GM18858 (cell line): ENCODE measurements at regions not wholly inside any gene's neighbourhood (a gene's known extent, or its start where the extent isn't known, plus 50 kb on each side); places are given as distances from the start of the nearest gene placed in this dataset.

Experiments used
- ATAC-seq: cut with Tn5 transposase; IDR thresholded peaks from one replicate; pipeline ENCODE4 v1.9.1; 2021; ENCODE audit not compliant: unreplicated experiment

DNA sequence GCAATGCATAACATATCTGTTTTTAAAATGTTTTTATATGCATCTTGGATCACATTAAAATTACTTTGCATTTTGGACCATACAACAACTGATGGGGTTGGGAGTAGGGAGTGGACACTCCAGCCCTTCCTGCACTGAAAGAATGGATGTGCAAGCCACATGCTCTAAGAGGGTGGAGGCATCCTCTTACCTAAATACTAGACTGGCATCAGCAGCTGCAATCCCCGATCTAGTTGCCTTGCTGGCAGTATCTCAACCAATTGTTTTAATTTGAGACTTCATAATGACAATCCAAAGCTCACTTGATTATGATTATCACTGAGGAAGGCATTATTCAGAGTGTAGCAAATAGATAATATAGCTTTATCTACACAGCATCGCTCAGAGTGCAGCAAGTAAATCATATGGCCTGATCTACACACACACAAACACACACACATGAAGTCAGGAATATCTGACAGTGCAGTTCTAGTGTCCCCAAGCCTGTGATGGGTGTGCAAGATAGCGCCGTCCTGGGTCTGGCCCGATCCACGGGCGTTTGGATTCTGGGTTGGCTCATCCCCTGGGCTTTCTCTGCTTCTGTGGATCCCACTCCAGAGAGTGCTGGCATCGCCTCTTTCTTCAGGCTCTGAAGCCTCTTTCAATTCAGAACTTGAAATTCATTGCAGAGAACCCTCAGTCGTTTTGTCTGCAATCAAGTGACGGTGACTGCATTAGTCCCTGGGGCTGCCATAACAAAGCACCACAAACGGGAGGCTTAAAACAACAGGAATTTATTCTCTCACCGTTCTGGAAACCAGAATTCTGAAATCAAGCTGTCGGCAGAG, 181.3 kb downstream of the ETS2 start:
- ATAC-seq: no peak

DNA sequence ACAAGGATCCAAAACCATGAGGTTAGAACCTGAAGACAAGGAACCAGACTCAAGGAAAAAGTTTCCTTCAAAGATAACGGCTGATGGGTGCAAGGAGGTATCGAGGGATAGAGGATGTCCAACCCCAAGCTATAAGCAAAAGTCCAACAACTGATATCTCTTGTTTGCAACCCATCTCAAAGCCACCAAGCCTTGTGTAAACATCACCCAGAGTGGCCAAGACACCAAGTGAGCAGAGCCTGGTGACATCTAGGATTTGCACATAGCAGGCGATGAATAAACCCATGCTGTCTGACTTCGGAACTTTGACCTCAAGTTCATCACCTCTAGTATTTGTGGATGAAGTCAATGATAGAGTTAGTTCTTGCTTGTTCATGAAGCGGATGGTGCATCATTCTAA, 180.7 kb downstream of the ETS2 start:
- ATAC-seq: no peak

DNA sequence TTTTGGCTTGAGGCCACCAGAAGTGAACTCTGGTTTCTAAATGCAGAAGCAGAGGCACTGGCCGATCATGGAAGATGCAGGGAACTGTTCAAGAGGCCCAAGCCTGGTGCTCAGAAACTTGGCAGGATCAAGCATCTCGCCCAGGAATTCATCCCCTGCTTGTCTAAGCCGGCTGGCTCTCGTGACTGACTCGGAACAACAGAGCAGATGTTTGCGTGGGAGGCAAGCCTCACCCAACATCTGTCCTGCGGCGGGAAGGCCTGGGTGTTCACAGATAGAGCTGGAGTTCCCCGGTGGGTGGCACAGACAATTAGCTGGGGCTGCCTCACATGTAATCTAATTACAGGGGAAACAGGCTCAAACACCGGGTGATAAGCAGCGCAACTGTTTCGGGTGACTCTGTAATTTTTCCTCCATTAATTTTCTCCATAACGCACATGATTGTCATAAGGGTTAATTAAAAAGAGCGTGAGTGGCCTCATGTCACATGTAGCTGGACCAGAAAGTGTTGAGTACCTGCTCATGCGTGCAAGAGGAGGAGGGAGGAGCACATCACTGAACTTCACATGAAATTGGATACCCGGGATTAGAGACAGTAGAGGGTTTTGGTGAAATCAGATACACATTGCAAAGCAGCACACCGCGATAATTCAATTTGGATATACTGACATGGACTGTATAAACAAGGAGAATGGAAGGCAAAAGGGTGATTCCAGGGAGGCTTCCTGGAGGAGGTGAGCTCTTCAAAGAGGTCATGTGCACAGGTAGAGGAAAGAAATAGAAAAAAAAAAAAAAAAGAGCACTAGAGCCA, 180.0 kb downstream of the ETS2 start:
- no peak for ATAC-seq

DNA sequence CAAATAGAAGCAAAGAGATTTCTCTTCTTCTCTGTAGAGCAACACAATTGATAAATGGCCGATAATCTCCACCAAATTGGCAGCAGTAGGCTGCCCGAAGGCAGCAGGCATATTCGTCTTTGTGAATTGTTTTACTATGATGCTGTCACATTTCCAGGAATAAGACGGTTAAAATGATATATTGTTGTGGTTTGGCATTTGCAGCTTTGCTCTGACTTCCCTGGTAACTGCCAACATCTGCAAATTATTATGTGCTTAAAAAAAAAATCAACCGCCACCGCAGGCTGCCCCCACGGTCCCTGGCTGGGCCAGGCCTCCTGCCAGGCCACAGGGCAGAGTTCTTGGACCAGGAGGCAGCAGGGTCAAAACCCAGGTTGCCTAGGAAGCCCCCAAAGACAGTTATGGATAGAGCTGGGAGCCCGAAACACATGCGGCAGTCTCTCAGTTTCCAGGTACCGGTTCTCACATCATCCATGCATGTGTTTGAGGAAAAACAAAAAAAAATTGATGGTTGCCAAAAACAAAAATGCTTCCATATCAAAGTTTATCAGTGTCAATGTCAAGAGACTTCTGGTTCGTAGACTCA, 179.3 kb downstream of the ETS2 start:
- no peak for ATAC-seq

DNA sequence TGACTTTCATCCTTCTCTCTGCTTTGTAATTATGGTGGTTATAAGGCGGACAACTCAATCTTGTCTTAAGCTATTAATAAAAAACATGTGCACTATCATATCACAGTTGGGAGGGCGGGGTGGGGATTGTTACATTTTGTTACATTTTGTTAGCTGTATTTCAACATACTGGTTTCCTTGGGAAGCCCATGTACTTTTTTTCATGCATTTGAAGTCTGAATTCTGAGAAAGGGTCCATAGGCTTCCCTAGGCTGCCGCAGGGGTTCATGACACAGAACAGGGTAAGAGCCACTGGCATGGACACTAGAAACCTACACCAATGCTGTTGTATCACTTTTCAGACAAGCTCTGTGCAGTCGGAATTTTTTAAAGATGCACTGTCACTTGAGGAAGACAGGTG, 178.8 kb downstream of the ETS2 start:
- no peak for ATAC-seq

DNA sequence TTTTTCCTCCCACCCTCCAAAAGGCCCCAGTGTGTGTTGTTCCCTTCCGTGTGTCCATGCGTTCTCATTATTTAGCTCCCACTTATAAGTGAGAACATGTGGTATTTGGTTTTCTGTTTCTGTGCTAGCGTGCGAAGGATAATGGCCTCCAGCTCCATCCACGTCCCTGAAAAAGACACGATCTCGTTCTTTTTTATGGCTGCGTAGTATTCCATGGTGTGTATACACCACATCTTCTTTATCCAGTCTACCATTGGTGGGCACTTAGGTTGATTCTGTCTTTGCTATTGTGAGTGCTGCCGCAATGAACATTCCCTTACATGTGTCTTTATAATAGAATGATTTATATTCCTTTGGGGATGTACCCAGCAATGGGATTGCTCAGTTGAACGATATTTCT, 177.8 kb downstream of the ETS2 start:
- no peak for ATAC-seq

DNA sequence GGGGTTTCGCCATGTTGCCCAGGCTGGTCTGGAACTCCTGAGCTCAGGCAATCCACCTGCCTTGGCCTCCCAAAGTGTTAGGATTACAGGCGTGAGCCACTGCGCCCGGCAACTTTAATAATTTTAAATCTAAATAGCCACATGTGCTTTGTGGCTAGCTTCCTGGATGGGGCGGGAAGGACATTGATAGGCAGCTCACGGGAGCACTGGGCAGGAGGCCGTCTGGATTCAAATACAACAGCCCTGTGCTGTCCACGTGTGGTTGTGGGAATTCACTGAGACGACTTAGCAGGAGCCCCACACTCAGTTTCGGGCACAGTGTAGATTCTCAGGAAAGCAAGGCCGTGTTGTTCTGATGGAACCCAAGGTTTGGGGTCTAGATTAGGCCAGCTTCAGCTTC, 177.1 kb downstream of the ETS2 start:
- no peak for ATAC-seq

DNA sequence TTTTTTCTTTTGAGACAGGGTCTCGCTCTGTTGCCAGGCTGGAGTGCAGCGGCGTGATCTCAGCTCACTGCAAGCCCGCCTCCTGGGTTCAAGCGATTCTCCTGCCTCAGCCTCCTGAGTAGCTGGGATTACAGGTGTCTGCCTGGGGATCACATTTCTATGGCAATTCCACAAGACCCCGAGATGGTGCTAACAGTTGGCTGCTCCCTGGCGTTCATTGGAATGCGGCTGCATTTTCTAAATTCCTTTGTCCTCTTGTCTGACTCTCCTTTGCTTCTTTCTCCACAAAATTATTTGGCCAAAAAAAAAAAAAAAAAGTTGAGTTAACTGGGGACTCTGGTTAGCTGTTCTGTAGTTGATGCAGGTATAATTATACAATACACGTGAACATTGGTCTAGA, 176.4 kb downstream of the ETS2 start:
- ATAC-seq: no peak

DNA sequence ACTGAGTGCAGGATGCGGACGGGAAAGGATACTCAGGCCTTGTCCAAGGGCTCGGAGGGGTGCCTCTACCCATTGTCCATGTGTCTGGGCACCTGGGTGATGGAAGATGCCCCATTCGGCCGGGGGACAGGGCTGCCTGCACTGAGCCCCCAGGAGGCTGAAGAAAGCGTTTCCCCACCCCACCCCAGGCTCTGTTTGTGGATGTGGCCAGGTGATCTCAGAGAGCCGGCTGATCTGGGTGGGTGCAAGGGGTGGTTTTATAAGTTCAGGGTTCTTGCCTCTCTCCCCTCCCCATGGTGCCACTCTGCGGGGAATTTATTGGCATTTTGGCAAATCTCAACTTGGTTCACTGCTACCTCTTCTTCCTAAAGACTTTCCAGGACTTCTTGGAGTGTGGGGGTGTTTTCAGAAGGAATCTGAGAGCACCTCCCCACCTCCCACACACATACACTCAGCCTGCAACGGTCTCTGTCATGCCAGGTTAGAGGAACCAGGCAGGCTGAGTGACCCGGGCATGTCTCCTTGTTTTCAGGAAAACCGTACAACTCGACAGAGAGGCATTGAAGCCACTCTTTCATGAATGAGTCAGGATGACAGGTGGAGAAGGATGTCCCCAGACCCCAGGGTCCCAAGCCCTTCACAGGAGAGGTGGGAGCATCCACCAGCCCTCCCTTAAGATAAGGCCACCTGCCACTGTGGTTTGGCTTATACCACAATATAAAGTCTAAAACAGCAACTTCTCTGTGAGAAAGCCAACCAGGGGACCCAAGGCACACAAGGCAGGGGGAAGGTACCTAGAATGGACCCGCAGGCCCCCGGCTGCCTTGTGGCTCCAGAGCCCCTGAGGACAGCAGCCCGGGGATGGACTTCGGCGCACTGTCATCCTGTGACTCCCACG, 174.9 kb downstream of the ETS2 start:
- ATAC-seq: no peak

DNA sequence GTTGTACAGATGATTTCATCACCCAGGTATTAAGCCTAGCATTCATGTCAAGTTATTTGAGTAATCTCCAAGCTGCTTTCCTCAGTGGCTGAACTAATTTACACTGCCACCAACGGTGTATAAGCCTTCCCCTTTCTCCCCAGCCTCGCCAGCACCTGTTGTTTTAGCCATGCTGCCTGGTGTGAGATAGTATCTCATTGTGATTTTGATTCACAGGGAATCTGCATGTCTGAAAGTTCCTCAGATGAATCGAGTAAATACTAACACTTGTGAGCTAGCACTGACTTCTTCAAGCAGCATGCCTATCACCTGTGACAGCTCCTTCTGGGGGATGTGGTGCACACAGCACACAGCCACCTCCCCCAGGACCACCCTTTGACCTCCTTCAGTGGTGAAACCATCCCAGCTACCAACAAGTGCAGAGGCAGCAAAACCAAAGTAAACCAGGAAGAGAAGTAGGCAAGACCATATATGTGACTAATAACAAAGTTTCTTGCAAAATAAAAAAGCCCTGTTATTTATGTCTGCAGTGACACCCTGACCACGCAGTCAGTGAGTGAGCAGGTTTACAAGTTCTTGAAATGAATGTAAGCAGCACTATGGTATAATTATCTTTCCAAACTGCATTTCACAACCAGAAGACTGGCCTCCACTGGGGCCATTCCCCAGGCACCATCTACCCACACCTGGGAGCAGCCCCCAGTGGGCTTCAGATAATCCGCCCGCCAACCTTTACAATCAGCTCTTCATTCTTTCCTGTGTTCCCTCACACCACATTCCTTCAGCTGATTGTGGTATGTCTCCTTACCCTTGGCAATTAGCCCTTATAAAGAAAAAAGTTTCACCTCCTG, 173.8 kb downstream of the ETS2 start:
- ATAC-seq: no peak

DNA sequence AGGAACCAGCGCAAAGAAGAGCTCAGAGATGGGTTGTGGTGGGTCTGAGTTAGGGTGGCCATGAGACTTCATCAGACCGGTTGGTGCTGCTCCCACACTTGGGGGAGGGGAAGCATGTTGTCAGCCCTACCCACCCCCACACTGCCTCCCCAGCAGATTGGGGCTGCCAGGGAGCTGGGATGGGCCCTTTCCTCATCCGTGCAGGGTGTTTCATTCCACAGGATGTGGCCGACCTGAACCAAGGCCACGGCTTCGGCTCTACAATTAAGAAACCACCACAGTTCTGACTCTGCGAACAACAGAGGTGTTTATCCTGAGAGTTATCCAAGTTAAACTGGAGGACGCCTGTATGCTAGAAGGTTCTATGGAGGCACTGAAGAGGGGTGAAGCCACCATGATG, 171.2 kb downstream of the ETS2 start:
- no peak for ATAC-seq

DNA sequence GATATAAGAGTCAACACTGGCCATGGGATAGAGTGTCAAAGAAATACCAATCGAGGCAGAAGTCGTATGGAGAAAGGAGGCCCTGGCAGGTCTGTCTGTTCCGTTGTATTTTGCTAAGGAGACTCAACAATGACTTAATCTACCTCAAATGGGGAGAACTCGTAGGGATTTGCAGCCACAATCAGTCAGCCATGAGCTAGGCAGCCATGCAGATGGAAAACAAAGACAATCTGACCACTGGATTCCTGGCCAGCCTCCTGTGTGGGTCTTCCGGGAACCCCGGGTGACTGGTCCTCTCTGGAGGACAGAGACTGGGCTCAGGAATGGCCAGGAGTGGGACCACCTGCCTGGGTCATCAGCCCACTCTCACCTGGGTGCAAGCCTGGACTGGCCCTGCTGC, 167.8 kb downstream of the ETS2 start:
- no peak for ATAC-seq

DNA sequence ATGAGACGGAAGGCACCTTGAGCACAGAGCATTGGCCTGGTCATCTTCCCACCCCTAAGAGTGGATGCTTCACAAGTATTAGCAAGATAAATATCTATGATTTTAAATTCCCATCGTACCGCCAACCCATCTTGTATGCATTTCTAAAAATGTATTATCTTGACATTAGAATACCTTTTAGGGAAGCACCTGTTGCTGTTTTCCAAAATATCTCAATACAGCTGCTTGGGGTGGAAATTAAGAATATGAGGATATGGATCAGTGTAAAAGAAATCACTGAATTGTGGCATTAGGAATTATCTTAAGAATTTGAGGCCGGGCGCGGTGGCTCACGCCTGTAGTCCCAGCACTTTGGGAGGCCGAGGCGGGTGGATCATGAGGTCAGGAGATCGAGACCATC, 166.3 kb downstream of the ETS2 start:
- ATAC-seq: no peak

DNA sequence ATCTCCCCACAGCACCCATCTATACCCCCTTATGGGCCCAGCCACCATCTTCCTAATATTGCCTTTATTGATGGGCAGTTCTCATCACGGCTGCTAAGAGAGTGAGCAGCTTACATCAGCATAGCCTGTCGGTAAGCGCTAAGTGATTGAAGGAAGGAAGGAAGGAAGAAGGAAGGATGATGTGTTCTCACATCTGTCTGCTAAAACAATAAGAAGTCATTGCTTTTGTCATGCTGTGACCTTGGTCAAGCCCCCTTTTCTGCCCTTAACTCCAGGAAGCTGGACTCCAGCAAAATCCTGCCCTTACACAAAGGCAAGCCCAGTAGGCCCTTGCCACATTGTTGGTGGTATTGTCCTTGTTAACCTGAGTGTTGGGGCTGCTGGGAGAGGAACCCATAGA, 165.0 kb downstream of the ETS2 start:
- ATAC-seq: no peak

DNA sequence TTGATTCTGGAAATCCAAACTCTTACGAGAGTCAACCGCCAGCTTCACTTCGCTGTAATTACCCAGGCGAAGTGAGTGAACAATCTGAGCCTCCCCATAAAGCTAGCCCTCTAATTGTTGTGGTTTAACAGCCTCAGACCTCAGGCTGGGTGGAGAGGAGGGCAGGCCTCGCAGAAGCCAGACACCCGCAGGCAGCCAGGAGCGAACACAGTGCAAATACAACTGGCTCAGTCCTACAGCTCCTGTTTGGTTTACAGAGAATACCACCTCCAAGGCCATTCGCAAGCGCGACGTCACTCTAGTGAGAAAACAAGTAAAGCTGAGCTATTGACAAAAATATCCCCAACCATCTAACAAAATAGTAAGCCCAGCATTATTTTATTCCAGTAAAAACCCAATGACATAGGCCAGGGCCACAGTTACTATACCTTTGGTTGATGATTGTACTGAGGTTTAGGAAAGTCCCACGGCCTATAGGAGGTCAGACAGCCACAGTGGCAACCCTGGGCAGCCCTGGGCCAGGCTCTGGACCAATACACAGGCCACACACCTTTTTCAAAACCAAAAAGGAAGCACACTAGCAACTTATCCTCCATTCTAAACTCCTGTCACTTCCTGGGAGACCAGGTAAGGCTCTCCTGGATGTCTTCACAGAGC, 163.3 kb downstream of the ETS2 start:
- ATAC-seq: no peak

DNA sequence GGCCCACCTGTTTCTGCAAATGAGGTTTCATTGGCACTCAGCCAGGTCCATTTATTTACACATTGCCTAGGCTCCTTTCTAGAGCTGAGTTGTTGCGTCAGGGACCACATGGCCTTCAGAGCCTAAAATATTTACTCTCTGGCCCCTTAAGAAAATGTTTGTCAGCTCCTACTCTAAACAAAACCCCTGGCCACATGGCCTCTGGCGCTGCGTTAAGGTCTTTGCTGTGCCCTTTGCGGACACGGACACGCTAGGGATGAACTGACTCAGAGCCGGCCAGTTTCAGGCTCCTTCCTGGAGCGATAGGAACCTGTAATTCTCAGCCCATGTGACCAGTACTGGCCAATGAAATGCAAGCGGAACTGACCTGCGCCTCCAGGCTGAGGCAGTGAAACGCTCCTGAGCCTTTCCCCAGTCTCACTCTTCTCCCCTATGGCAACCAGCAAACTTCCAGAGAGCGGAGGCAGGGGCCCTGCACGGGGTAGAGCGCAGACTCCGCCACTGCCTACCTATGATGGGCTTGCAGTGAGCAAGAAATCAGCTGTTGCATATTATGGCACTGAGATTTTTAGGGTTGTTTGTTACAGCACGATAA, 160.3 kb downstream of the ETS2 start:
- no peak for ATAC-seq

DNA sequence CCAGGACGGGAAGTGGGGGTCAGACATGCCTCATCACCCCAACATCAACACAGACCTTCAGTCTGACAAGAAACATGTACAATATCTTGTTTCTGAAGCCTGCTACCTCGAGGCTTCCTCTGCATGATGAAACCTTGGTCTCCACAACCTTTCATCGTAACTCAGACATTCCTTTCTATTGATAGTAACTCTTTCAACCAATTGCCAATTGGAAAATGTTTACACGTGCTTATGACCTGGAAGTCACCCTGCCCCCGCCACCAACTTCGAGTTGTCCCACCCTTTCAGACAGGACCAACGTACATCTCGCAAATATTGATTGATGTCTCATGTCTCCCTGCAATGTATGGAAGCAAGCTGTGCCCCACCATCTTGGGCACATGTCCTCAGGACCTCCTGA, 159.5 kb downstream of the ETS2 start:
- no peak for ATAC-seq

DNA sequence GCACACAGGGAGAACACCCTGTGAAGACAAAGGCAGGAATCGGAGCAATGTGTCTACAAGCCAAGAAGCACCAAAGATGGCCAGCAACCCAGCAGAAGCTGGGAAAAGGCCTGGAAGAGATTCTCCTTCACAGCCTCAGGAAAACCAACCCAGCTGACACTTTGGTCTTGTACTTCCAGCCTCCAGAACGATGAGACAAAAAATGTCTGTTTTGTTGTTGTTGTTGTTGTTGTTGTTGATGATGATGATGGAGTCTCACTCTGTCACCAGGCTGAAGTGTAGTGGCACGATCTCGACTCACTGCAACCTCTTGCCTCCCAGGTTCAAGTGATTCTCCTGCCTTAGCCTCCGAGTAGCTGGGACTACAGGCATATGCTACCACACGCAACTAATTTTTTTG, 157.3 kb downstream of the ETS2 start:
- no peak for ATAC-seq

DNA sequence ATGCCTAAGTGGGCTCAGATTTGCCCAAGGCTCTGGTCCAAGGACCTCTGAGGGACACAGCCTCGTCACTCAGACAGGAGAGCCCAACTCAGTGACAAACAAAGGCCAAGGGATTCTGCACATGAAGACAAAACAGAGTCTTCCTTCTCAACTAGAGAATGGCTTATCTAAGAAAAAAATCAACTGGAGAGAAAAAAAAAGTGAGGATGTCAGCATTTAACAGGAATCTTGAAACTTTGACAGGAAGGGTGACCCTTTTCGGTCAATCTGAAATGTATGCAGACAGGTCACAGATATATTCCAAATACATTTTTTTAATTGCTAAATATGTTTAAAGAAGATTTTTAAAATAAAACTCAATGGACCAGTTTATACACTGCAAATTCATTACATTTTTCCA, 154.5 kb downstream of the ETS2 start:
- ATAC-seq: no peak
